Fibroblast of pulmonary artery (primary cell): ENCODE measurements at regions not wholly inside any gene's neighbourhood (a gene's known extent, or its start where the extent isn't known, plus 50 kb on each side); places are given as distances from the start of the nearest gene placed in this dataset.

Experiments
- DNase-seq: peaks from one replicate; pipeline ENCODE4 v3.0.0-alpha.2; 2010; ENCODE audit warnings: low read depth
- H3K4me3 ChIP-seq: replicated peaks from 2 replicates; pipeline ENCODE4 v1.5.1; 2011; ENCODE audit warnings: low read depth, mild to moderate bottlenecking, control low read depth, low read length, moderate library complexity
- CTCF ChIP-seq: IDR thresholded peaks from 2 replicates; pipeline ENCODE4 v1.5.1; 2011; ENCODE audit warnings: mild to moderate bottlenecking, control low read depth, low read length, inconsistent platforms; ENCODE audit errors: missing control alignments

GRCh38 chr14:47739541-47739940 is 64.1 kb upstream of the MDGA2 start:
- DNase-seq: no peak
- H3K4me3 ChIP-seq: no peak overlapping the region
- no peak for TF ChIP-seq CTCF

- H3K4me3 ChIP-seq: no peak overlapping the region
- DNase-seq: no peak
- no peak for TF ChIP-seq CTCF
Observed at GRCh38 chr14:47730296-47730695, 54.9 kb upstream of the MDGA2 start.
